ENCODE measurements at regions not wholly inside any gene's neighbourhood (a gene's known extent, or its start where the extent isn't known, plus 50 kb on each side); places are given as distances from the start of the nearest gene placed in this dataset.

DNA sequence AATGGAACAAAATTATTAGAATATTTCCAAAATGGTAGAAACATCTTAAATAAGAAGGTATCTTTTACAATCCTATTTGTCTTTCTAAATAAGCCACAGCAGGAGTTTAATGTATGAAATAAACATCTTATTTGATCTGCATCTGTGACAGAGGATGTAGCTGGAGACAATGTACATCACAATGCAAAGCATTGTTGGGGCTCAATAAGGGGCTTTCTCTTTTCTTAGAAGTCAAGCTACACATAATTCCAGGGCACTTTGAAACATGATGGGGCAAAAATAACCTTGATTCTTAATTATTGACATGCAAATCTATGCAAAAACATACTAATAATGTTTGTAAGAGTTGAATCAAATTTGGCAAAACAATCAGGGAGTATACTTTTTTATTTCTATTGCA, 255.1 kb downstream of the DSC3 start:
- no peak for ATAC-seq
- in situ Hi-C loops (cut with HindIII; ENCODE audit: low pct_unique_long_range_greater_than_20kb, low sequenced_read_pairs), result no loop called here
- no peak for TF ChIP-seq POLR2AphosphoS5 (IDR thresholded peaks at IDR 0.05; ENCODE audit: low read depth, low read length)
- no peak for TF ChIP-seq SIN3A (IDR thresholded peaks at IDR 0.05; ENCODE audit: borderline replicate concordance, insufficient read depth, low read depth, low read length)
- TF ChIP-seq TCF7L2 (IDR thresholded peaks at IDR 0.05; ENCODE audit: low read depth, low read length), result no peak
- TF ChIP-seq, protein P1, sequence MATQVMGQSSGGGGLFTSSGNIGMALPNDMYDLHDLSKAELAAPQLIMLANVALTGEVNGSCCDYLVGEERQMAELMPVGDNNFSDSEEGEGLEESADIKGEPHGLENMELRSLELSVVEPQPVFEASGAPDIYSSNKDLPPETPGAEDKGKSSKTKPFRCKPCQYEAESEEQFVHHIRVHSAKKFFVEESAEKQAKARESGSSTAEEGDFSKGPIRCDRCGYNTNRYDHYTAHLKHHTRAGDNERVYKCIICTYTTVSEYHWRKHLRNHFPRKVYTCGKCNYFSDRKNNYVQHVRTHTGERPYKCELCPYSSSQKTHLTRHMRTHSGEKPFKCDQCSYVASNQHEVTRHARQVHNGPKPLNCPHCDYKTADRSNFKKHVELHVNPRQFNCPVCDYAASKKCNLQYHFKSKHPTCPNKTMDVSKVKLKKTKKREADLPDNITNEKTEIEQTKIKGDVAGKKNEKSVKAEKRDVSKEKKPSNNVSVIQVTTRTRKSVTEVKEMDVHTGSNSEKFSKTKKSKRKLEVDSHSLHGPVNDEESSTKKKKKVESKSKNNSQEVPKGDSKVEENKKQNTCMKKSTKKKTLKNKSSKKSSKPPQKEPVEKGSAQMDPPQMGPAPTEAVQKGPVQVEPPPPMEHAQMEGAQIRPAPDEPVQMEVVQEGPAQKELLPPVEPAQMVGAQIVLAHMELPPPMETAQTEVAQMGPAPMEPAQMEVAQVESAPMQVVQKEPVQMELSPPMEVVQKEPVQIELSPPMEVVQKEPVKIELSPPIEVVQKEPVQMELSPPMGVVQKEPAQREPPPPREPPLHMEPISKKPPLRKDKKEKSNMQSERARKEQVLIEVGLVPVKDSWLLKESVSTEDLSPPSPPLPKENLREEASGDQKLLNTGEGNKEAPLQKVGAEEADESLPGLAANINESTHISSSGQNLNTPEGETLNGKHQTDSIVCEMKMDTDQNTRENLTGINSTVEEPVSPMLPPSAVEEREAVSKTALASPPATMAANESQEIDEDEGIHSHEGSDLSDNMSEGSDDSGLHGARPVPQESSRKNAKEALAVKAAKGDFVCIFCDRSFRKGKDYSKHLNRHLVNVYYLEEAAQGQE (IDR thresholded peaks at IDR 0.05; ENCODE audit: insufficient read depth in 1 of 2, low read depth in 2 of 2, low read length in 1 of 2), result no peak
- no peak for TF ChIP-seq CTCF (IDR thresholded peaks at IDR 0.05)
- H3K9me3 ChIP-seq (ENCODE audit: control insufficient read depth, insufficient read depth, low read depth, low read length), result no peaks in the 10 kb centered on the region
- H3K27ac ChIP-seq (ENCODE audit: low read length), result no peak overlapping the region
- intact Hi-C loops (cut with micrococcal nuclease; ENCODE audit: unreplicated experiment), result no loop called here
- DNase-seq (ENCODE audit: low read depth, low spot score), result no peak
- H3K36me3 ChIP-seq (ENCODE audit: control insufficient read depth, insufficient read depth, low read length), result no peaks in the 10 kb centered on the region
- CTCF ChIA-PET, result interaction anchor here (0.6 kb wide), 1 partner anchor 686 kb away, joined by 3 read pairs; no protein-coding TSS in a partner anchor
- no TSS peak for BruUV-seq (replicated peaks)
- POLR2A ChIA-PET, result no interaction called here
- H3K4me3 ChIP-seq (ENCODE audit: low read depth in 2 of 2, low read length in 2 of 2), result no peak overlapping the region
- no peaks in the 10 kb centered on the region for H3K4me1 ChIP-seq (ENCODE audit: control insufficient read depth, insufficient read depth, low read length)
- H3K27me3 ChIP-seq (ENCODE audit: control insufficient read depth, insufficient read depth, low read length), result no peaks in the 10 kb centered on the region

GRCh38 chr18:30781601-30782000, 260.9 kb downstream of the DSC3 start:
- in situ Hi-C loops (cut with HindIII; ENCODE audit: low pct_unique_long_range_greater_than_20kb, low sequenced_read_pairs), result no loop called here
- Histone ChIP-seq H3K27me3 (ENCODE audit: control insufficient read depth, insufficient read depth, low read length) (no peaks in the 10 kb centered on the region), H3K9me3 (ENCODE audit: control insufficient read depth, insufficient read depth, low read depth, low read length) (no peaks in the 10 kb centered on the region), H3K4me1 (ENCODE audit: control insufficient read depth, insufficient read depth, low read length) (no peaks in the 10 kb centered on the region), H3K4me3 (ENCODE audit: low read depth in 2 of 2, low read length in 2 of 2) (no peak overlapping the region), H3K36me3 (ENCODE audit: control insufficient read depth, insufficient read depth, low read length) (no peaks in the 10 kb centered on the region), H3K27ac (ENCODE audit: low read length) (no peak overlapping the region)
- DNase-seq (ENCODE audit: low read depth, low spot score) (no peak), ATAC-seq (no peak)
- no TSS peak for BruUV-seq (replicated peaks)
- ChIA-PET CTCF (no interaction called here), POLR2A (no interaction called here)
- intact Hi-C loops (cut with micrococcal nuclease; ENCODE audit: unreplicated experiment), result no loop called here
- TF ChIP-seq POLR2AphosphoS5 (IDR thresholded peaks at IDR 0.05; ENCODE audit: low read depth, low read length) (no peak), TCF7L2 (IDR thresholded peaks at IDR 0.05; ENCODE audit: low read depth, low read length) (no peak), CTCF (IDR thresholded peaks at IDR 0.05) (no peak), SIN3A (IDR thresholded peaks at IDR 0.05; ENCODE audit: borderline replicate concordance, insufficient read depth, low read depth, low read length) (no peak)
- TF ChIP-seq, protein P1 (IDR thresholded peaks at IDR 0.05; ENCODE audit: insufficient read depth in 1 of 2, low read depth in 2 of 2, low read length in 1 of 2), result no peak

Measured in Panc1 (cell line).